Brain microvascular endothelial cell (primary cell): ENCODE measurements at regions not wholly inside any gene's neighbourhood (a gene's known extent, or its start where the extent isn't known, plus 50 kb on each side); places are given as distances from the start of the nearest gene placed in this dataset.

Experiments used
- DNase-seq: peaks from one replicate; pipeline ENCODE4 v3.0.0-alpha.2; 2020
- H3K27ac ChIP-seq: fragments of 250-450 bp; sonication (Bioruptor Pico); 2 replicates; pipeline ENCODE4 v1.5.1; 2020; ENCODE audit warnings: mild to moderate bottlenecking, moderate library complexity
- H3K27me3 ChIP-seq: fragments of 250-450 bp; sonication (Bioruptor Pico); replicated peaks from 2 replicates; pipeline ENCODE4 v1.5.1; 2020; ENCODE audit warnings: mild to moderate bottlenecking
- H3K36me3 ChIP-seq: fragments of 250-450 bp; sonication (Bioruptor Pico); replicated peaks from 2 replicates; pipeline ENCODE4 v1.5.1; 2020; ENCODE audit warnings: mild to moderate bottlenecking
- H3K4me3 ChIP-seq: 2 replicates; pipeline ENCODE4 v1.5.1; 2011; ENCODE audit warnings: low read depth, mild to moderate bottlenecking, control low read depth, low read length, moderate library complexity
- in situ Hi-C: cut with HindIII; loops from 2 replicates; pipeline ENCODE4 v1.10.0; 2017; ENCODE audit warnings: low sequenced_read_pairs, low pct_ligation_motif_present
- TF ChIP-seq, protein P1 (sequence below): IDR thresholded peaks from 2 replicates; pipeline ENCODE4 v1.5.1; 2011; ENCODE audit warnings: low read depth, mild to moderate bottlenecking, moderate library complexity, low read length, control low read depth, inconsistent platforms; ENCODE audit errors: missing control alignments

DNA sequence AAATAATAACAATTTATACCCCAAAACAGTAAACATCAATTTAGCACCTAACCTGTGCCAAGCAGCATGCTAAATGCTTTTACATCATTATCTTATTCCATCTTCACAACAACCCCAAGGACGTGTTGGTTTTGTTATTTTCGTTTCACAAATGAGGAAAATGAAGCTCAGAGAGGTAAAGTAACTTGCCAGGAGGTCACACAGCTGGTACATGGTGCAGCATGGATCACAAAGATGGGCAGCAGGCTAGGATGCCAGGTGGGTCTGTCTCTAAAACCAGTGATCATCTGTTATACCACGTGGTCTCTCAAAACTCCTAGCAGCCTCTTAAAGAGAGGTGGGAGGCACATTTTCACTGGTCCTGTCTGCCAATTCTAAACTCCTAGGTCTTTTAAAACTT is 323.6 kb upstream of the F9 start:
- TF ChIP-seq, protein P1, sequence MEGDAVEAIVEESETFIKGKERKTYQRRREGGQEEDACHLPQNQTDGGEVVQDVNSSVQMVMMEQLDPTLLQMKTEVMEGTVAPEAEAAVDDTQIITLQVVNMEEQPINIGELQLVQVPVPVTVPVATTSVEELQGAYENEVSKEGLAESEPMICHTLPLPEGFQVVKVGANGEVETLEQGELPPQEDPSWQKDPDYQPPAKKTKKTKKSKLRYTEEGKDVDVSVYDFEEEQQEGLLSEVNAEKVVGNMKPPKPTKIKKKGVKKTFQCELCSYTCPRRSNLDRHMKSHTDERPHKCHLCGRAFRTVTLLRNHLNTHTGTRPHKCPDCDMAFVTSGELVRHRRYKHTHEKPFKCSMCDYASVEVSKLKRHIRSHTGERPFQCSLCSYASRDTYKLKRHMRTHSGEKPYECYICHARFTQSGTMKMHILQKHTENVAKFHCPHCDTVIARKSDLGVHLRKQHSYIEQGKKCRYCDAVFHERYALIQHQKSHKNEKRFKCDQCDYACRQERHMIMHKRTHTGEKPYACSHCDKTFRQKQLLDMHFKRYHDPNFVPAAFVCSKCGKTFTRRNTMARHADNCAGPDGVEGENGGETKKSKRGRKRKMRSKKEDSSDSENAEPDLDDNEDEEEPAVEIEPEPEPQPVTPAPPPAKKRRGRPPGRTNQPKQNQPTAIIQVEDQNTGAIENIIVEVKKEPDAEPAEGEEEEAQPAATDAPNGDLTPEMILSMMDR, result no peak
- H3K36me3 ChIP-seq, result no peaks in the 10 kb centered on the region
- in situ Hi-C loops, result no loop called here
- H3K27ac ChIP-seq, result no peak overlapping the region
- no peak for DNase-seq
- peaks cover 9% of the 10 kb centered on the region for H3K27me3 ChIP-seq
- H3K4me3 ChIP-seq, result no peak overlapping the region

DNA sequence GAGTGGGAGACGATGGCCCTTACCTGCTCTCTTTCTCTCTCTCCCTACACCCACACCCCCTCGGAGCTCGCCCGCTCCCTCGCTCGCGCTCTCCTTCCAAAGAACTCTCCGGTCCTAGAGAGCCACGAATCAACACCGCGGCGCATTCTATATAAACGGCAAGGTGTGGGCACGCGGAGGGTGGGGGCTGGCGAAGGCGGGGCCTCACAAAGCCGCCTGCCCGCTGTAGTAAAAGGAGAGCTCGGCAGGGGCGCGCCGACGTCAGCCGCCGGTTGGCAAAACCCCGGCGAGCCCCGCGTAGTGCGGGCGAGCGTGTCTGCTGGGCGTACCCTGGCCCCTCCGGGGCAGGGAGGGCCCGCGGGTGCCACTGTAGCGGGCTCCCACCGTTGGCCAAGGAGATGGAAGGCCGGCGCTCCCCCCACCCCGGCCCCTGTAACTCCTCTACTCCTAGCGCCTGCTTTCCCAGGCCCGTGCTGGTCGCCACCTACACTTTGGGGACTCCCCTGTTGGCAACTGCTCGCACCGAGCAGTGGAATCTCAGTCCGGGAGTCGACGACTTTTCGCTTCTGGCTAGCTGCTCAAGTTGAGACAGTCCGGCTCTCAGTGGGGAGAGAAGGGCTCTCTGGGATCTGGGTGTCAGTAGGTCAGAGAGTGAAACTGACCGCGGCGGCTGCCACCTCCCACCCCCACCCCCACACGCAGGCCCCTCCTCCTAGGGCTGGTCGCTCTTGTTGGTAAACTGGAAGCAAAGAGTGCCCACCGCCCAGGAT is 325.5 kb upstream of the F9 start:
- DNase-seq, result no peak
- in situ Hi-C loops, result no loop called here
- no peaks in the 10 kb centered on the region for H3K36me3 ChIP-seq
- peak overlapping the region; percentile 43 for H3K4me3 ChIP-seq
- H3K27ac ChIP-seq, result no peak overlapping the region
- TF ChIP-seq, protein P1, result no peak
- H3K27me3 ChIP-seq, result peaks cover 9% of the 10 kb centered on the region

DNA sequence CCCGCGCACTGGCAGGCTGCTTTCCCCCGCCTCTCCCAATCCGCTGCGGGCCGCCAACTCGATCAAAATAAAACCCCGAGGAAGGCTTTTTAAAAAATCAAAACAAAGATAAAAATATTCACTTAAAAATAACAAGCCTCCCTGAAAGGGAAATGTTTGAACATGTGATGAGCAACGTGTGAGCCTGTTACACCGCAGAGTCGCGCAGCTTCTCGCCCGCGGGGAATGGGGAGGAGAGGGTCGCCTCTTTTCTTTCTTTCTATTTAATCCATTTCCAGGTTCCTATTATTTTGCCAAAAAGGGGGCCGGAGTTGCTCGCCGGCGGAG is 326.0 kb upstream of the F9 start:
- TF ChIP-seq, protein P1, result no peak

DNA sequence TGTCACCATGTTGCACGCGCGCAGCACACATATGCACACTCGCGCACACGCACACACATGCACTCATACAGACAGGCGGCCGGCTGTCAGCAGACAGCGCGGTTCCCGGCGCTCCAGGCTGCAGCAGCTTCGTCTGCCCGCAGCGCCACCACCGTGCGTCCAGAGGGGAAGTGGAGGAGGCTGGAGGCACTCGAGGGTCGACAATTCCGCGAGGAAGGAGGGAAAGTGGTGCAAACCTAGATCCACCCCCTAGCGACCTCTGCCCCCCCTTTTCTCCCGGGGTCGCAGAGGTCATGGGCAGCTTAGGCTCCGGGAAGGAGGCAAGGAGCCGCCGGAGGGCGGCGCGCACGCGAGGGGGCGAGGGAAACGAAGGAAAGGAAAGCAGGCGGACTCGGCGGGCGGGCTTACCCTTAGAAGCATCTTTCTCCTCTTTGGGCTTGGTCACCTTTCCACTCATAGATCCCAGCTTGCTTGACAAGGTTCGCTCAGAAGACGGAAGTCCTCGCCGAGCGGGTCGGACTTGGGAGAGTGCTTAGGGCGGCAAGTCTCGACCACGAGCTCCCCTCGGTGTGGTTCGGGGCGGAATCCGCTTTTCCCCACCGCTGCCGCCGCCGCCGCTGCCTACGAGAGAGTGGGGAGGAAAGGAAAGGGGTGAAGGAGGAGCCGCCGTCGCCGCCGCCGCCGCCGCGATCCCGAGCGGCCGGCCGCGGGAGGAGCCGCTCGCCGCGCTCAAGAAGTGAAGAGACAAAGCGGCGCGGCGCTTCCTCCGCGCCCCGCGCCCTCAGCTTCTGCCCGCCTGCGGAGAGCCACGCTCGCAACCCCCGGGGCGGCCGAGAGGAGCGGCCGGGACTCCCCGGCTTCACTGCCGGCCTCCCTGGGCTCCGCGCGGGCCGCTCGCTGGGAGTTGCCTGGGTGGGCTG is 326.6 kb upstream of the F9 start:
- Histone ChIP-seq H3K27me3 (peaks cover 9% of the 10 kb centered on the region), H3K36me3 (no peaks in the 10 kb centered on the region), H3K27ac (no peak overlapping the region), H3K4me3 (peak overlapping the region; percentile 43)
- TF ChIP-seq, protein P1, result peak; percentile 25
- in situ Hi-C loops, result no loop called here
- DNase-seq, result no peak

More for the DNA sequence above, 326.0 kb upstream of the F9 start:
- Histone ChIP-seq H3K27me3 (peaks cover 9% of the 10 kb centered on the region), H3K27ac (no peak overlapping the region), H3K36me3 (no peaks in the 10 kb centered on the region), H3K4me3 (peak overlapping the region; percentile 43)
- no peak for DNase-seq
- in situ Hi-C loops, result no loop called here

DNA sequence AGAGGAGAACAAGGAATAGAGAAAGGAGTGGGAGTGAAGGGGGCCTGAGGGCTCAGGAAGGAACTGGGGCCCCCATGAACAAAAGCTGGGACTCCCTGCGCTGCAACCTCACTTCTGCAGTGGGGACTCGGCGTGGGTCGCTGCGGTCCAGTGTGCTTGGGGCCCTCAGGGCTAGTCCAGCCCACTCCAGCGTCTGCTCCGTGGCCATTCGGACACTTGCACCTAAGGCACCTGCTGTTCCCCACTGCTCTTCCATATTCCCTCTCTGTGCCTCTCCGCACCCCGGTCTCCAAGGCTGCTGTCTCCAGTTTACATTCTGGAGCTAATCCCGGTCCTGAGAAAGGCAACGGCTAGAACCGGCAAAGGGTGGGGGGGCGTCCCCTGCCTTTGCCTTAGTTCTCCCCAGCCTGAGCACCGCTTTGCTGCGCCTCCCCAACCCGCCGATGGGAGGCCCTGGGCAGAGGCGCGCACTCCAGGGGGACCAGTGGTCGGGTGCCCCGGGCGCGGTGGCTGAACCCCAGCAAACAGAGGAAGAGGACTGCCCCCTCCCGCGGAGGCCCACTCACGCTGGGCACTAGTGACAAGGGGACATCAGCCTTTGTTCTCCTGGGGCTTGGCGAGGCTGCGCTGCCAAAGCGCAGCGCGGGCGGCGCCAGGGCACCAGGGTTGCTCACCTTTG is 327.7 kb upstream of the F9 start:
- TF ChIP-seq, protein P1, result no peak
- no peaks in the 10 kb centered on the region for H3K36me3 ChIP-seq
- in situ Hi-C loops, result no loop called here
- no peak for DNase-seq
- H3K27me3 ChIP-seq, result peaks cover 9% of the 10 kb centered on the region
- no peak overlapping the region for H3K27ac ChIP-seq
- no peak overlapping the region for H3K4me3 ChIP-seq
